PC-3 (cell line): ENCODE measurements at regions not wholly inside any gene's neighbourhood (a gene's known extent, or its start where the extent isn't known, plus 50 kb on each side); places are given as distances from the start of the nearest gene placed in this dataset.

ENCODE experiments used
- ATAC-seq: fragments of 200-7000 bp; cut with Tn5 transposase; 2 replicates; pipeline ENCODE4 v1.9.1; 2020; ENCODE audit warnings: mild to moderate bottlenecking, moderate library complexity
- BruUV-seq: library from RNA; stranded (reverse); fragments of 400-500 nt; replicated peaks from 2 replicates; lab custom pipeline; 2021; lab: Mats Ljungman, UMichigan
- CTCF ChIA-PET: fragments of 300-600 bp; sonication (Branson Sonifier 250); formaldehyde crosslinking; loops from one replicate; lab custom pipeline; 2022; ENCODE audit warnings: antibody characterized with exemption; lab: Charles Lee
- POLR2A ChIA-PET: fragments of 300-600 bp; sonication (Branson Sonifier 250); formaldehyde crosslinking; loops from one replicate; lab custom pipeline; 2022; ENCODE audit warnings: antibody characterized with exemption; ENCODE audit not compliant: unreplicated experiment; lab: Charles Lee
- DNase-seq: peaks from one replicate; pipeline ENCODE4 v3.0.0-alpha.2; 2015
- H2AFZ ChIP-seq: fragments of 300-600 bp; sonication (generic); 2 replicates; pipeline ENCODE4 v1.6.0; 2016; ENCODE audit warnings: antibody characterized with exemption, low read length
- H3F3A ChIP-seq: fragments of 300-600 bp; sonication (generic); one replicate; pipeline ENCODE4 v1.6.0; 2017; ENCODE audit warnings: antibody characterized with exemption, low read length, control low read depth, mild to moderate bottlenecking; ENCODE audit not compliant: unreplicated experiment
- H3K27ac ChIP-seq: fragments of 300-600 bp; sonication (generic); 2 replicates; pipeline ENCODE4 v1.5.1; 2016; ENCODE audit warnings: mild to moderate bottlenecking, low read length
- H3K27me3 ChIP-seq: fragments of 300-600 bp; sonication (generic); 2 replicates; pipeline ENCODE4 v1.6.1; 2016; ENCODE audit warnings: low read length, mixed read lengths
- H3K36me3 ChIP-seq: fragments of 300-600 bp; sonication (generic); 2 replicates; pipeline ENCODE4 v1.6.1; 2016; ENCODE audit warnings: low read depth, mixed run types, low read length, mixed read lengths
- H3K4me1 ChIP-seq: fragments of 300-600 bp; sonication (generic); 2 replicates; pipeline ENCODE4 v1.5.1; 2016; ENCODE audit warnings: low read length; ENCODE audit not compliant: insufficient read depth
- H3K4me2 ChIP-seq: fragments of 300-600 bp; sonication (generic); 2 replicates; pipeline ENCODE4 v1.6.0; 2016; ENCODE audit warnings: low read length
- H3K4me3 ChIP-seq: fragments of 300-600 bp; sonication (generic); 2 replicates; pipeline ENCODE4 v1.5.1; 2016; ENCODE audit warnings: mild to moderate bottlenecking, low read length, mixed read lengths
- H3K79me2 ChIP-seq: fragments of 300-600 bp; sonication (generic); 2 replicates; pipeline ENCODE4 v1.6.1; 2017; ENCODE audit warnings: low read length, mixed read lengths
- H3K9ac ChIP-seq: fragments of 300-600 bp; sonication (generic); 2 replicates; pipeline ENCODE4 v1.6.0; 2016; ENCODE audit warnings: mild to moderate bottlenecking, low read length
- H3K9me2 ChIP-seq: fragments of 300-600 bp; sonication (generic); replicated peaks from 2 replicates; pipeline ENCODE4 v1.6.1; 2016; ENCODE audit warnings: mixed run types, low read length, mixed read lengths
- H3K9me3 ChIP-seq: fragments of 300-600 bp; sonication (generic); 2 replicates; pipeline ENCODE4 v1.6.1; 2016; ENCODE audit warnings: low read length, mixed read lengths
- H4K20me1 ChIP-seq: fragments of 300-600 bp; sonication (generic); 2 replicates; pipeline ENCODE4 v1.6.1; 2016; ENCODE audit warnings: low read length, mixed read lengths
- CTCF ChIP-seq: fragments of 300-600 bp; sonication (generic); conservative IDR thresholded peaks from 2 replicates; pipeline ENCODE4 v1.5.1; 2017; ENCODE audit warnings: antibody characterized with exemption, low read depth, mild to moderate bottlenecking, low read length
- EZH2 ChIP-seq: fragments of 300-600 bp; sonication (generic); IDR thresholded peaks from one replicate; pipeline ENCODE4 v1.6.1; 2017; ENCODE audit warnings: antibody characterized with exemption, mild to moderate bottlenecking, low read length; ENCODE audit not compliant: unreplicated experiment
- EZH2phosphoT487 ChIP-seq: fragments of 300-600 bp; sonication (generic); IDR thresholded peaks from 2 replicates; pipeline ENCODE4 v1.6.1; 2018; ENCODE audit warnings: mild to moderate bottlenecking, antibody characterized with exemption, low read length, borderline replicate concordance
- intact Hi-C: fragments of 100-400 bp; cut with micrococcal nuclease; formaldehyde crosslinking; loops from 2 replicates; pipeline ENCODE4 v1.9.0; 2023

GRCh38 chr12:97274386-97274785, 188.2 kb upstream of the RMST start:
- no peak overlapping the region for H3K9ac ChIP-seq
- H3K9me2 ChIP-seq, result no peaks in the 10 kb centered on the region
- DNase-seq (no peak), ATAC-seq (no peak)
- TF ChIP-seq EZH2phosphoT487, result no peak
- TF ChIP-seq CTCF, result no peak
- TF ChIP-seq EZH2, result no peak
- no peaks in the 10 kb centered on the region for H3F3A ChIP-seq
- H3K4me1 ChIP-seq, result no peaks in the 10 kb centered on the region
- H3K27me3 ChIP-seq, result peaks cover 32% of the 10 kb centered on the region
- no peak overlapping the region for H3K4me2 ChIP-seq
- POLR2A ChIA-PET, result no interaction called here
- no peak overlapping the region for H3K4me3 ChIP-seq
- no peaks in the 10 kb centered on the region for H3K9me3 ChIP-seq
- CTCF ChIA-PET, result no interaction called here
- no peak overlapping the region for H2AFZ ChIP-seq
- H3K27ac ChIP-seq, result no peak overlapping the region
- H4K20me1 ChIP-seq, result no peaks in the 10 kb centered on the region
- intact Hi-C loops, result no loop called here
- H3K79me2 ChIP-seq, result no peaks in the 10 kb centered on the region
- no TSS peak for BruUV-seq
- H3K36me3 ChIP-seq, result no peaks in the 10 kb centered on the region

- Histone ChIP-seq H3K4me2 (no peak overlapping the region), H3K27me3 (peaks cover 32% of the 10 kb centered on the region), H3K4me1 (no peaks in the 10 kb centered on the region), H3F3A (no peaks in the 10 kb centered on the region), H3K36me3 (no peaks in the 10 kb centered on the region), H3K4me3 (no peak overlapping the region), H3K9ac (no peak overlapping the region), H3K27ac (no peak overlapping the region), H3K79me2 (no peaks in the 10 kb centered on the region), H3K9me3 (no peaks in the 10 kb centered on the region), H4K20me1 (no peaks in the 10 kb centered on the region), H3K9me2 (no peaks in the 10 kb centered on the region), H2AFZ (no peak overlapping the region)
- no TSS peak for BruUV-seq
- DNase-seq, result no peak
- ChIA-PET CTCF (no interaction called here), POLR2A (no interaction called here)
- intact Hi-C loops, result no loop called here
- TF ChIP-seq EZH2phosphoT487 (no peak), EZH2 (no peak), CTCF (no peak)
- no peak for ATAC-seq
These were observed 187.3 kb upstream of the RMST start for GRCh38 chr12:97275256-97275655.

GRCh38 chr12:97275728-97276590, 186.6 kb upstream of the RMST start:
- CTCF ChIA-PET, result no interaction called here
- no peak for TF ChIP-seq EZH2
- no peak for TF ChIP-seq CTCF
- TF ChIP-seq EZH2phosphoT487, result no peak
- no peaks in the 10 kb centered on the region for H3K4me1 ChIP-seq
- BruUV-seq, result no TSS peak
- no peaks in the 10 kb centered on the region for H3F3A ChIP-seq
- H3K79me2 ChIP-seq, result no peaks in the 10 kb centered on the region
- POLR2A ChIA-PET, result no interaction called here
- no peak overlapping the region for H3K27ac ChIP-seq
- no peaks in the 10 kb centered on the region for H4K20me1 ChIP-seq
- H3K9me3 ChIP-seq, result no peaks in the 10 kb centered on the region
- DNase-seq, result no peak
- H3K36me3 ChIP-seq, result no peaks in the 10 kb centered on the region
- no peak overlapping the region for H3K4me2 ChIP-seq
- no peak overlapping the region for H2AFZ ChIP-seq
- no peak overlapping the region for H3K4me3 ChIP-seq
- peaks cover 32% of the 10 kb centered on the region for H3K27me3 ChIP-seq
- no peak overlapping the region for H3K9ac ChIP-seq
- intact Hi-C loops, result no loop called here
- no peak for ATAC-seq
- H3K9me2 ChIP-seq, result no peaks in the 10 kb centered on the region
